ENCODE measurements at regions not wholly inside any gene's neighbourhood (a gene's known extent, or its start where the extent isn't known, plus 50 kb on each side); places are given as distances from the start of the nearest gene placed in this dataset.

- peak overlapping the region; percentile 12; the same call in 1 of the 2 replicates for H3K27ac ChIP-seq (replicated peaks)
- DNase-seq (ENCODE audit: low read depth in 1 of 2, low spot score in 1 of 2): peak; percentile 43 to 69
- H3K4me3 ChIP-seq (replicated peaks; ENCODE audit: insufficient read depth, low read length): no peak overlapping the region
- TF ChIP-seq SPI1 (IDR thresholded peaks at IDR 0.05; ENCODE audit: borderline replicate concordance, low read depth) (peak; percentile 87), CTCF (IDR thresholded peaks at IDR 0.05; ENCODE audit: insufficient read depth, low read length) (no peak), GABPA (IDR thresholded peaks at IDR 0.05; ENCODE audit: low read depth) (no peak)
- no peaks in the 10 kb centered on the region for H3K27me3 ChIP-seq (ENCODE audit: insufficient read depth, poor library complexity, severe bottlenecking)
Measured at GRCh38 chr5:143554187-143554717, 150.8 kb upstream of the NR3C1 start.

- DNase-seq (ENCODE audit: low read depth in 1 of 2, low spot score in 1 of 2): peak; percentile 31 to 40
- TF ChIP-seq REST (IDR thresholded peaks at IDR 0.05; ENCODE audit: insufficient replicate concordance, low read depth) (no peak), POLR2AphosphoS5 (IDR thresholded peaks at IDR 0.05; ENCODE audit: low read depth) (peak; percentile 91)
- no peaks in the 10 kb centered on the region for H3K27me3 ChIP-seq (ENCODE audit: insufficient read depth, poor library complexity, severe bottlenecking)
- H3K4me3 ChIP-seq (replicated peaks; ENCODE audit: insufficient read depth, low read length): no peak overlapping the region
- H3K27ac ChIP-seq (replicated peaks): no peak overlapping the region
Measured at GRCh38 chr5:143552680-143553079, 149.2 kb upstream of the NR3C1 start.

- no peak overlapping the region for H3K4me3 ChIP-seq (replicated peaks; ENCODE audit: insufficient read depth, low read length)
- no peaks in the 10 kb centered on the region for H3K27me3 ChIP-seq (ENCODE audit: insufficient read depth, poor library complexity, severe bottlenecking)
- H3K27ac ChIP-seq (replicated peaks): no peak overlapping the region
- no peak for DNase-seq (ENCODE audit: low read depth in 1 of 2, low spot score in 1 of 2)
- TF ChIP-seq SPI1 (IDR thresholded peaks at IDR 0.05; ENCODE audit: borderline replicate concordance, low read depth): no peak
- TF ChIP-seq POLR2AphosphoS5 (IDR thresholded peaks at IDR 0.05; ENCODE audit: low read depth): no peak
- no peak for TF ChIP-seq CTCF (IDR thresholded peaks at IDR 0.05; ENCODE audit: insufficient read depth, low read length)
- TF ChIP-seq GABPA (IDR thresholded peaks at IDR 0.05; ENCODE audit: low read depth): no peak
- no peak for TF ChIP-seq REST (IDR thresholded peaks at IDR 0.05; ENCODE audit: insufficient replicate concordance, low read depth)
Measured at GRCh38 chr5:143551820-143552251, 148.3 kb upstream of the NR3C1 start.

GRCh38 chr5:143550986-143551630, 147.6 kb upstream of the NR3C1 start:
- Histone ChIP-seq H3K27ac (replicated peaks) (no peak overlapping the region), H3K4me3 (replicated peaks; ENCODE audit: insufficient read depth, low read length) (no peak overlapping the region), H3K27me3 (ENCODE audit: insufficient read depth, poor library complexity, severe bottlenecking) (no peaks in the 10 kb centered on the region)
- no peak for DNase-seq (ENCODE audit: low read depth in 1 of 2, low spot score in 1 of 2)
- TF ChIP-seq POLR2AphosphoS5 (IDR thresholded peaks at IDR 0.05; ENCODE audit: low read depth) (no peak), SPI1 (IDR thresholded peaks at IDR 0.05; ENCODE audit: borderline replicate concordance, low read depth) (no peak), GABPA (IDR thresholded peaks at IDR 0.05; ENCODE audit: low read depth) (no peak), CTCF (IDR thresholded peaks at IDR 0.05; ENCODE audit: insufficient read depth, low read length) (no peak), REST (IDR thresholded peaks at IDR 0.05; ENCODE audit: insufficient replicate concordance, low read depth) (no peak)

Data from HL-60 (cell line).